ENCODE measurements at regions not wholly inside any gene's neighbourhood (a gene's known extent, or its start where the extent isn't known, plus 50 kb on each side); places are given as distances from the start of the nearest gene placed in this dataset.

DNA sequence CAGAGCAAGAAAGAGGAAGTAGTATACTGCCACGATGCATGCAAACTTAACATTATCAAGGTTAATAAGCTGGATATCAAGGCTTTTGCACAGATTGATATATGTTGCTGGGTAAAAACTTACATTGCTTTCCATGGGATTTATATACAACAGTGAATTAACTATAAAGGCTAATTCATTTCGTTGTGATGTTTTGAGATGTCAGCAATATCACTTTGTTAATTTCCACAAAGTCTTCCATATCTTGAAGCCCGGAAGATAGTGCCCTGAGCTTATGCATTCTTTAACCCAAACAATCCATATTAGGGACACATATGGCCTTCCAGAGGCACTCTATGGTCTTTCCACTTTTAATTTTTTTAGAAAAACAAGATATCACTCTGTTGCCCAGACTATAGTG is 603.5 kb downstream of the MAFB start:
- no peak for DNase-seq (ENCODE audit: extremely low spot score)
- ChIA-PET CTCF (no interaction called here), POLR2A (no interaction called here)
- TF ChIP-seq, protein P1, sequence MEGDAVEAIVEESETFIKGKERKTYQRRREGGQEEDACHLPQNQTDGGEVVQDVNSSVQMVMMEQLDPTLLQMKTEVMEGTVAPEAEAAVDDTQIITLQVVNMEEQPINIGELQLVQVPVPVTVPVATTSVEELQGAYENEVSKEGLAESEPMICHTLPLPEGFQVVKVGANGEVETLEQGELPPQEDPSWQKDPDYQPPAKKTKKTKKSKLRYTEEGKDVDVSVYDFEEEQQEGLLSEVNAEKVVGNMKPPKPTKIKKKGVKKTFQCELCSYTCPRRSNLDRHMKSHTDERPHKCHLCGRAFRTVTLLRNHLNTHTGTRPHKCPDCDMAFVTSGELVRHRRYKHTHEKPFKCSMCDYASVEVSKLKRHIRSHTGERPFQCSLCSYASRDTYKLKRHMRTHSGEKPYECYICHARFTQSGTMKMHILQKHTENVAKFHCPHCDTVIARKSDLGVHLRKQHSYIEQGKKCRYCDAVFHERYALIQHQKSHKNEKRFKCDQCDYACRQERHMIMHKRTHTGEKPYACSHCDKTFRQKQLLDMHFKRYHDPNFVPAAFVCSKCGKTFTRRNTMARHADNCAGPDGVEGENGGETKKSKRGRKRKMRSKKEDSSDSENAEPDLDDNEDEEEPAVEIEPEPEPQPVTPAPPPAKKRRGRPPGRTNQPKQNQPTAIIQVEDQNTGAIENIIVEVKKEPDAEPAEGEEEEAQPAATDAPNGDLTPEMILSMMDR (IDR thresholded peaks at IDR 0.05; ENCODE audit: control extremely low read depth, extremely low read depth, low read depth, missing control alignments), result no peak

DNA sequence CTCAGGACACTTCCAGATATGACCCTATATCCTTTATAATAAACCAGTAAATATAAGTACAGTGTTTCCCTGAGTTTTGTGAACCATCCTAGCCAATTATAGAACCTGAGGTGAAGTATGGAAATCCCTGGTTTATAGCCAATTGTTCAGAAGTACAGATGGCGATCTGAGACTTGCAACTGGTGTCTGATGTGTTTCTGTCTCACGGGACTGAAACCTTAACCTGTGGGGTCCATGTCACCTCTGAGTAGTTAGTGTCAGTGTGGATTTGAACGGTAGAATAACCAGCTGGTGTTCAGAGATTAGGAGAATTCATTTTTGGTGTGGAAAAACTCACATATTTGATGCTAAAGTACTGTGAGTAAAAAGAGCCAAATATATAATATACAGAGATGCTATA is 606.6 kb downstream of the MAFB start:
- CTCF ChIA-PET, result interaction anchor here (1.3 kb wide), 1 partner anchor 9 kb away, joined by 3 read pairs; no protein-coding TSS in a partner anchor
- POLR2A ChIA-PET, result no interaction called here
- DNase-seq (ENCODE audit: extremely low spot score), result no peak
- TF ChIP-seq, protein P1 (IDR thresholded peaks at IDR 0.05; ENCODE audit: control extremely low read depth, extremely low read depth, low read depth, missing control alignments), result no peak

DNA sequence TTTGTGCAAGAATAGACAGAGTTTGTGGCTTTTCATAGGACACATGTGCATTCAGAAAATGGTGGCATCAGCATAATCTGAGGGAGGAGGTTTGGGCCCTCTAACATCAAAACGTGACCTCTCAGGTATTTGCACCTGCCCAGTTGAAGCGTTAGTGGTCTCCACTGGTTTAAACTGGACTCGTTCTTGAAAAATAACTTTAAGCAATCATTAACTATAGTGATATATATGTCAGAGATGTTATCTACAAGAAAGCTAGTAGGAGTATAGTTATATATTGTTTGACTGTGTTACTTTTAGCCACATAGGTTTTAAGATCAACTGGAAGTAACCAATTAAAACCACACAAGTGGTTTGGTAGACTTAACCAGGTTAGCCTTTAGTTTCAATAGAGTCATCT is 607.4 kb downstream of the MAFB start:
- ChIA-PET CTCF (interaction anchor here (1.3 kb wide), 1 partner anchor 9 kb away, joined by 3 read pairs; no protein-coding TSS in a partner anchor), POLR2A (no interaction called here)
- TF ChIP-seq, protein P1 (IDR thresholded peaks at IDR 0.05; ENCODE audit: control extremely low read depth, extremely low read depth, low read depth, missing control alignments), result no peak
- DNase-seq (ENCODE audit: extremely low spot score), result no peak

DNA sequence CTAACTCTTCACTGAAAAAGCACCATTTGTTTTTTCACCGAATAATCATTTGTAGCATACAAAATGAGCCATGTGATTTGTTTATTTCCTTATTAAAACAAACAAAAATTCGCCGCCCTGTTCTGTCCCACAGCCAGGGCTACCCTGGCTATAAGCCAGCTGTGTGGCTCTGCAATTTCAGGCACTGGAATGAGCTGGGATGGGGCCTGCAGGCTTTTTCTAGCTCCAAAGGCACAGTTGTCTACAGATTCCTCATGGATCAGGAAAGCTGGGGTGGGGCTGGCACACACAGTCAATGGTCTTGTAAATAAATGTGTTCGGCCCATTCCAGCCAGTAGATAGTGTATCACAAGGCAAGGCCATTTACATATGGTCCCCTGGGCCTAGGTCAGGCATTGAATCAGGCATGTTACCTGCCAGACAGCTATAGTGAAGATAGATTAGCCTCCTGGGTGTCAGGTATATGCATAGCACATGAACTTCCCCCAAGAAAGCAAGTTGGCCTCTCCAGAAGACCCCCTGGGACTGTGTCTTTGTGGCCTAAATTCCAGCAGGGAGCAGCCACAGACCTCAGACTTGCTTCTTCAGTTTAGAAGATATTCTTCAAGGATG is 608.9 kb downstream of the MAFB start:
- DNase-seq (ENCODE audit: extremely low spot score), result no peak
- ChIA-PET POLR2A (no interaction called here), CTCF (interaction anchor here (0.9 kb wide), 1 partner anchor 79 kb away, joined by 3 read pairs; no protein-coding TSS in a partner anchor)
- TF ChIP-seq, protein P1 (IDR thresholded peaks at IDR 0.05; ENCODE audit: control extremely low read depth, extremely low read depth, low read depth, missing control alignments), result no peak

DNA sequence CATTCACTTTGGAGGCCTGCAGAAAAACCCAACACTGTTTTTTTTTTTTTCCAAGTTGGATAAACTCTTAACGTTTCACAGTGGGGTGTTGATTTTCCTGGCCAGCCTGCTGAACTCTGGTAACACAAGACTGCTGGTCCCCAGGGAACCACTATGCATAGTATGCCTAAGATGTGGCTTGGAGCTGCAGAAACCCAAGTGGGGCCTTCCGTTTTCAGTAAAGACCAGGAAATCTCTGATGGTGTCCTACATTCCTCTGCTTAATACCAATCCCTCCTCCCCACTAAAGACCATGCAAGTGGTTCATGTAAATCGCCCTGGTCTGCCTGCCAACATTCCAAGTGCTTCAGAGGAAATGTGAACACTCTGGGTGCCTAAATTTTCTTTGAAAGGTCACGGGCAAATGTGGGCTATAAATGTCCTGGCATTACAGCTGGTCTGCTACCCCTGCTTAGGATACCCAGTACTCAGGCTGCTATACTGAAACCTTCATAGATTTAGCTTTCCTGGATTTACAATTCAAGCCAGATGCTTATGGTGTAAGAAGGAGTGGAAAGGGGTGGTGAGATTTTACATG is 615.4 kb downstream of the MAFB start:
- no peak for DNase-seq (ENCODE audit: extremely low spot score)
- TF ChIP-seq, protein P1 (IDR thresholded peaks at IDR 0.05; ENCODE audit: control extremely low read depth, extremely low read depth, low read depth, missing control alignments), result no peak
- CTCF ChIA-PET, result interaction anchor here (0.8 to 1.0 kb wide), 2 partner anchors 8 to 9 kb away, joined by 3 read pairs; no protein-coding TSS in a partner anchor
- POLR2A ChIA-PET, result no interaction called here

DNA sequence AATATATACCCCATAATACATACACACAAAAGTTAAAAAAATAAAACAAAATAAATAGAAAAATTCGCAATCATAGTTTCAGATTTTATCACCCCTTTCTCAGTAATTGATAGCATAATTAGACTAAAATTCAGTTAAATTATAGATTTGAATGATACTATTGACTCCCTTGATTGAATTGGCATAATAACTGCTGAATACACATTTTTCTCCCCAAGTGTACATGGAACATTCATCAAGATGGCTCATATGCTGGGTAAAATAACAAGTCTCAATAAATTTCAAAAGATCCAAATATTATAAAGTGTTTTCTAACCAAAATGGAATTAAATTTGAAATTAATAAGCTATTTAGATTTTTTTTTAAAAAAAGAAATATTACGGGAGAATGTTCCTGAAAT is 616.1 kb downstream of the MAFB start:
- ChIA-PET POLR2A (no interaction called here), CTCF (interaction anchor here (0.8 to 1.0 kb wide), 2 partner anchors 8 to 9 kb away, joined by 3 read pairs; no protein-coding TSS in a partner anchor)
- TF ChIP-seq, protein P1 (IDR thresholded peaks at IDR 0.05; ENCODE audit: control extremely low read depth, extremely low read depth, low read depth, missing control alignments), result no peak
- no peak for DNase-seq (ENCODE audit: extremely low spot score)

Data from GM10248 (cell line).